PFSK-1 (cell line): ENCODE measurements at regions not wholly inside any gene's neighbourhood (a gene's known extent, or its start where the extent isn't known, plus 50 kb on each side); places are given as distances from the start of the nearest gene placed in this dataset.

Experiments used
- POLR2AphosphoS5 ChIP-seq: IDR thresholded peaks from 2 replicates; pipeline ENCODE4 v1.6.1; 2012; ENCODE audit warnings: low read depth, mild to moderate bottlenecking, control low read depth, low read length, moderate library complexity
- REST ChIP-seq, 2 experiments: IDR thresholded peaks; 2 replicates each; pipeline versions ENCODE4 v1.6.1 to v1.8.0; 2011 to 2012; ENCODE audit warnings: low read depth in 2 of 2, low read length in 2 of 2, control low read depth in 1 of 2, inconsistent platforms in 1 of 2, mild to moderate bottlenecking in 1 of 2, moderate library complexity in 1 of 2; ENCODE audit not compliant: insufficient read depth in 1 of 2
- SIN3A ChIP-seq: IDR thresholded peaks from 2 replicates; pipeline ENCODE4 v1.6.1; 2012; ENCODE audit warnings: mild to moderate bottlenecking, low read length, moderate library complexity, borderline replicate concordance; ENCODE audit not compliant: insufficient read depth
- TAF1 ChIP-seq: IDR thresholded peaks from 2 replicates; pipeline ENCODE4 v1.6.1; 2012; ENCODE audit warnings: low read length, control low read depth, borderline replicate concordance; ENCODE audit not compliant: insufficient read depth

DNA sequence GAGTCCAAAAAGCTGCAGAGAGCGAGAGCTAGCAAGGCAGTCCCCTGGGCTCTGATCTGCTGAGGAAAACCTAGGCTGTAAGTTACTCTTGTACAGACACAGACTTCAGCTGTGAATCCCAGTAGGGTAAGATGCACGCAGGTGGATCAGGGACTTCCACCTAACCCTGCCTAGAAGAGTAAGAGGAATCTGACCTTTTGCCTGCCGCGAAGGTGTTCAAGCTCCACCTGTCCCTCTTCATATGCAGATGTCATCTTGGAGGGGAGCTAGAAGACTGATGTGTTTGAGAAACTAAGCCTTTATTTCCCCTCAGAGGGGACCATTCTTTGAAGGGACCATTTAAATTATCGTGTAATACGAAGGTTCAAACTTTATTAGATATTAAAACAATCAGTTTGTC lies 108.6 kb upstream of the USP24 start:
- TF ChIP-seq REST (IDR thresholded peaks at IDR 0.05; ENCODE audit: insufficient read depth in 1 of 2, low read depth in 2 of 2, low read length in 2 of 2): no peak
- no peak for TF ChIP-seq SIN3A
- TF ChIP-seq POLR2AphosphoS5: no peak
- TF ChIP-seq TAF1: no peak
